ENCODE measurements at regions not wholly inside any gene's neighbourhood (a gene's known extent, or its start where the extent isn't known, plus 50 kb on each side); places are given as distances from the start of the nearest gene placed in this dataset.

- TF ChIP-seq, protein P1, sequence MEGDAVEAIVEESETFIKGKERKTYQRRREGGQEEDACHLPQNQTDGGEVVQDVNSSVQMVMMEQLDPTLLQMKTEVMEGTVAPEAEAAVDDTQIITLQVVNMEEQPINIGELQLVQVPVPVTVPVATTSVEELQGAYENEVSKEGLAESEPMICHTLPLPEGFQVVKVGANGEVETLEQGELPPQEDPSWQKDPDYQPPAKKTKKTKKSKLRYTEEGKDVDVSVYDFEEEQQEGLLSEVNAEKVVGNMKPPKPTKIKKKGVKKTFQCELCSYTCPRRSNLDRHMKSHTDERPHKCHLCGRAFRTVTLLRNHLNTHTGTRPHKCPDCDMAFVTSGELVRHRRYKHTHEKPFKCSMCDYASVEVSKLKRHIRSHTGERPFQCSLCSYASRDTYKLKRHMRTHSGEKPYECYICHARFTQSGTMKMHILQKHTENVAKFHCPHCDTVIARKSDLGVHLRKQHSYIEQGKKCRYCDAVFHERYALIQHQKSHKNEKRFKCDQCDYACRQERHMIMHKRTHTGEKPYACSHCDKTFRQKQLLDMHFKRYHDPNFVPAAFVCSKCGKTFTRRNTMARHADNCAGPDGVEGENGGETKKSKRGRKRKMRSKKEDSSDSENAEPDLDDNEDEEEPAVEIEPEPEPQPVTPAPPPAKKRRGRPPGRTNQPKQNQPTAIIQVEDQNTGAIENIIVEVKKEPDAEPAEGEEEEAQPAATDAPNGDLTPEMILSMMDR (IDR thresholded peaks at IDR 0.05) = no peak
- TF ChIP-seq POLR2A (IDR thresholded peaks at IDR 0.05) = no peak
Measured at GRCh38 chr6:81838031-81838430, 85.5 kb upstream of the TENT5A start.
